CD8-positive, alpha-beta memory T cell (primary cell): ENCODE measurements at regions not wholly inside any gene's neighbourhood (a gene's known extent, or its start where the extent isn't known, plus 50 kb on each side); places are given as distances from the start of the nearest gene placed in this dataset.

Source experiments
- CTCF ChIA-PET: fragments of 350-600 bp; sonication (Branson Sonifier 250); formaldehyde crosslinking; loops from one replicate; lab custom pipeline; 2021; ENCODE audit warnings: antibody characterized with exemption; lab: Charles Lee
- POLR2A ChIA-PET: fragments of 350-600 bp; sonication (Branson Sonifier 250); formaldehyde crosslinking; loops from one replicate; lab custom pipeline; 2021; ENCODE audit warnings: antibody characterized with exemption; lab: Charles Lee
- DNase-seq, 5 donors: peaks; one replicate each; pipeline versions ENCODE4 v3.0.0 to v3.0.0-alpha.2; 2020 to 2022; ENCODE audit warnings: mixed read lengths in 1 of 5
- H3K27ac ChIP-seq: one replicate; pipeline ENCODE4 v1.7.0; 2013; ENCODE audit warnings: low read depth, mild to moderate bottlenecking, low read length, moderate library complexity
- H3K27me3 ChIP-seq: 2 replicates; pipeline ENCODE4 v1.7.0; 2013; ENCODE audit warnings: low read length, mild to moderate bottlenecking; ENCODE audit not compliant: insufficient read depth, poor library complexity, severe bottlenecking
- H3K36me3 ChIP-seq: 2 replicates; pipeline ENCODE4 v1.7.0; 2013; ENCODE audit warnings: mild to moderate bottlenecking, low read length, moderate library complexity; ENCODE audit not compliant: insufficient read depth
- H3K4me1 ChIP-seq: 2 replicates; pipeline ENCODE4 v1.7.0; 2013; ENCODE audit warnings: mild to moderate bottlenecking, low read length, moderate library complexity; ENCODE audit not compliant: insufficient read depth
- H3K4me3 ChIP-seq: 2 replicates; pipeline ENCODE4 v1.7.0; 2013; ENCODE audit warnings: mild to moderate bottlenecking, low read length
- H3K9me3 ChIP-seq: 2 replicates; pipeline ENCODE4 v1.7.0; 2013; ENCODE audit warnings: mild to moderate bottlenecking, low read length
- H3K27ac Mint-ChIP-seq, 8 donors: one replicate each; pipeline ENCODE4 v1.8.0; 2020 to 2021; ENCODE audit warnings: mixed read lengths in 8 of 8, mild to moderate bottlenecking in 6 of 8, inconsistent platforms in 3 of 8, moderate library complexity in 3 of 8
- H3K27me3 Mint-ChIP-seq, 2 donors: one replicate each; pipeline ENCODE4 v1.8.0; 2020 to 2021; ENCODE audit warnings: mixed read lengths in 2 of 2, mild to moderate bottlenecking in 1 of 2, moderate library complexity in 1 of 2
- H3K36me3 Mint-ChIP-seq, 3 donors: one replicate each; pipeline ENCODE4 v1.8.0; 2020 to 2021; ENCODE audit warnings: mixed read lengths in 3 of 3, inconsistent platforms in 1 of 3, mild to moderate bottlenecking in 1 of 3
- H3K4me1 Mint-ChIP-seq, 3 donors: one replicate each; pipeline ENCODE4 v1.8.0; 2020 to 2021; ENCODE audit warnings: mixed read lengths in 3 of 3, inconsistent platforms in 1 of 3, mild to moderate bottlenecking in 1 of 3
- H3K4me3 Mint-ChIP-seq, 7 donors: one replicate each; pipeline ENCODE4 v1.8.0; 2020 to 2021; ENCODE audit warnings: mixed read lengths in 7 of 7, mild to moderate bottlenecking in 6 of 7, moderate library complexity in 4 of 7, inconsistent platforms in 2 of 7
- H3K9me3 Mint-ChIP-seq, 5 donors: one replicate each; pipeline ENCODE4 v1.8.0; 2020 to 2022; ENCODE audit warnings: mixed read lengths in 5 of 5, mild to moderate bottlenecking in 3 of 5, moderate library complexity in 2 of 5, inconsistent platforms in 1 of 5

- Histone ChIP-seq H3K9me3 (no peaks in the 10 kb centered on the region), H3K4me3 (no peak overlapping the region), H3K4me1 (no peaks in the 10 kb centered on the region), H3K27me3 (no peaks in the 10 kb centered on the region), H3K27ac (no peak overlapping the region), H3K36me3 (no peaks in the 10 kb centered on the region)
- H3K4me1 Mint-ChIP-seq, result no peaks in the 10 kb centered on the region
- POLR2A ChIA-PET, result no interaction called here
- no peak overlapping the region for H3K4me3 Mint-ChIP-seq
- no peak overlapping the region for H3K27ac Mint-ChIP-seq
- CTCF ChIA-PET, result no interaction called here
- peaks cover 3 to 47% of the 10 kb centered on the region in 2 donors for H3K27me3 Mint-ChIP-seq
- no peaks in the 10 kb centered on the region for H3K9me3 Mint-ChIP-seq
- no peak for DNase-seq
- H3K36me3 Mint-ChIP-seq, result no peaks in the 10 kb centered on the region
These were observed 144.2 kb downstream of the COPS8 start for GRCh38 chr2:237229905-237230304.

GRCh38 chr2:237230355-237230754, 144.7 kb downstream of the COPS8 start:
- Mint-ChIP-seq H3K4me1 (no peaks in the 10 kb centered on the region), H3K27me3 (peaks cover 3 to 50% of the 10 kb centered on the region in 2 donors), H3K27ac (no peak overlapping the region), H3K9me3 (no peaks in the 10 kb centered on the region), H3K4me3 (no peak overlapping the region), H3K36me3 (no peaks in the 10 kb centered on the region)
- no peaks in the 10 kb centered on the region for H3K4me1 ChIP-seq
- no peak for DNase-seq
- no peak overlapping the region for H3K27ac ChIP-seq
- H3K36me3 ChIP-seq, result no peaks in the 10 kb centered on the region
- POLR2A ChIA-PET, result no interaction called here
- no peaks in the 10 kb centered on the region for H3K27me3 ChIP-seq
- H3K4me3 ChIP-seq, result no peak overlapping the region
- CTCF ChIA-PET, result no interaction called here
- no peaks in the 10 kb centered on the region for H3K9me3 ChIP-seq

GRCh38 chr2:237231593-237231992, 145.9 kb downstream of the COPS8 start:
- Histone ChIP-seq H3K27ac (no peak overlapping the region), H3K27me3 (no peaks in the 10 kb centered on the region), H3K36me3 (no peaks in the 10 kb centered on the region), H3K4me1 (no peaks in the 10 kb centered on the region), H3K4me3 (no peak overlapping the region), H3K9me3 (no peaks in the 10 kb centered on the region)
- H3K4me3 Mint-ChIP-seq, result no peak overlapping the region
- no peaks in the 10 kb centered on the region for H3K9me3 Mint-ChIP-seq
- no peak for DNase-seq
- CTCF ChIA-PET, result no interaction called here
- H3K4me1 Mint-ChIP-seq, result no peaks in the 10 kb centered on the region
- peaks cover 3 to 53% of the 10 kb centered on the region in 2 donors for H3K27me3 Mint-ChIP-seq
- no peak overlapping the region for H3K27ac Mint-ChIP-seq
- no peaks in the 10 kb centered on the region for H3K36me3 Mint-ChIP-seq
- POLR2A ChIA-PET, result no interaction called here

GRCh38 chr2:237232166-237232565, 146.5 kb downstream of the COPS8 start:
- Mint-ChIP-seq H3K27ac (no peak overlapping the region), H3K4me3 (no peak overlapping the region), H3K4me1 (no peaks in the 10 kb centered on the region), H3K27me3 (peaks cover 3 to 58% of the 10 kb centered on the region in 2 donors), H3K9me3 (no peaks in the 10 kb centered on the region), H3K36me3 (no peaks in the 10 kb centered on the region)
- ChIA-PET POLR2A (no interaction called here), CTCF (no interaction called here)
- H3K4me1 ChIP-seq, result no peaks in the 10 kb centered on the region
- H3K36me3 ChIP-seq, result no peaks in the 10 kb centered on the region
- H3K27ac ChIP-seq, result no peak overlapping the region
- no peak overlapping the region for H3K4me3 ChIP-seq
- DNase-seq, result no peak
- no peaks in the 10 kb centered on the region for H3K9me3 ChIP-seq
- no peaks in the 10 kb centered on the region for H3K27me3 ChIP-seq

GRCh38 chr2:237234268-237234667, 148.6 kb downstream of the COPS8 start:
- no peaks in the 10 kb centered on the region for H3K4me1 Mint-ChIP-seq

GRCh38 chr2:237235383-237236095, 149.8 kb downstream of the COPS8 start:
- Histone ChIP-seq H3K27me3 (no peaks in the 10 kb centered on the region), H3K36me3 (no peaks in the 10 kb centered on the region), H3K27ac (no peak overlapping the region), H3K4me3 (no peak overlapping the region), H3K9me3 (no peaks in the 10 kb centered on the region), H3K4me1 (no peaks in the 10 kb centered on the region)
- ChIA-PET CTCF (no interaction called here), POLR2A (no interaction called here)
- Mint-ChIP-seq H3K27ac (no peak overlapping the region), H3K36me3 (no peaks in the 10 kb centered on the region), H3K9me3 (peaks cover 0 to 7% (median 1%) of the 10 kb centered on the region in 5 donors), H3K4me1 (no peaks in the 10 kb centered on the region), H3K27me3 (peaks cover 3 to 42% of the 10 kb centered on the region in 2 donors), H3K4me3 (no peak overlapping the region)
- DNase-seq, result no peak

More at GRCh38 chr2:237234268-237234667, 148.6 kb downstream of the COPS8 start:
- DNase-seq, result no peak
- H3K4me3 ChIP-seq, result no peak overlapping the region
- Mint-ChIP-seq H3K27me3 (peaks cover 3 to 49% of the 10 kb centered on the region in 2 donors), H3K4me3 (no peak overlapping the region), H3K9me3 (peaks cover 0 to 1% (median 0%) of the 10 kb centered on the region in 5 donors), H3K36me3 (no peaks in the 10 kb centered on the region), H3K27ac (peak overlapping the region in 1 of 8 donors; percentile 16)
- no peaks in the 10 kb centered on the region for H3K27me3 ChIP-seq
- H3K27ac ChIP-seq, result no peak overlapping the region
- ChIA-PET CTCF (no interaction called here), POLR2A (no interaction called here)
- H3K36me3 ChIP-seq, result no peaks in the 10 kb centered on the region
- H3K9me3 ChIP-seq, result no peaks in the 10 kb centered on the region
- H3K4me1 ChIP-seq, result no peaks in the 10 kb centered on the region

GRCh38 chr2:237236188-237236587, 150.5 kb downstream of the COPS8 start:
- H3K27me3 ChIP-seq, result no peaks in the 10 kb centered on the region
- H3K4me1 ChIP-seq, result no peaks in the 10 kb centered on the region
- no peak overlapping the region for H3K27ac ChIP-seq
- ChIA-PET CTCF (no interaction called here), POLR2A (no interaction called here)
- H3K9me3 ChIP-seq, result no peaks in the 10 kb centered on the region
- no peaks in the 10 kb centered on the region for H3K36me3 Mint-ChIP-seq
- no peak overlapping the region for H3K27ac Mint-ChIP-seq
- H3K36me3 ChIP-seq, result no peaks in the 10 kb centered on the region
- no peak for DNase-seq
- H3K9me3 Mint-ChIP-seq, result peaks cover 0 to 12% (median 6%) of the 10 kb centered on the region in 5 donors
- no peaks in the 10 kb centered on the region for H3K4me1 Mint-ChIP-seq
- no peak overlapping the region for H3K4me3 Mint-ChIP-seq
- H3K4me3 ChIP-seq, result no peak overlapping the region
- peaks cover 3 to 38% of the 10 kb centered on the region in 2 donors for H3K27me3 Mint-ChIP-seq

- H3K9me3 Mint-ChIP-seq, result peaks cover 7 to 22% (median 18%) of the 10 kb centered on the region in 5 donors
- H3K4me1 Mint-ChIP-seq, result no peaks in the 10 kb centered on the region
- ChIA-PET CTCF (no interaction called here), POLR2A (no interaction called here)
- Histone ChIP-seq H3K27me3 (no peaks in the 10 kb centered on the region), H3K4me1 (no peaks in the 10 kb centered on the region), H3K27ac (no peak overlapping the region), H3K36me3 (no peaks in the 10 kb centered on the region), H3K9me3 (no peaks in the 10 kb centered on the region), H3K4me3 (no peak overlapping the region)
- DNase-seq, result no peak
- no peaks in the 10 kb centered on the region for H3K36me3 Mint-ChIP-seq
- H3K27me3 Mint-ChIP-seq, result peaks cover 3 to 29% of the 10 kb centered on the region in 2 donors
- no peak overlapping the region for H3K4me3 Mint-ChIP-seq
- H3K27ac Mint-ChIP-seq, result no peak overlapping the region
These were observed 152.6 kb downstream of the COPS8 start for GRCh38 chr2:237238249-237238648.
